ENCODE measurements at regions not wholly inside any gene's neighbourhood (a gene's known extent, or its start where the extent isn't known, plus 50 kb on each side); places are given as distances from the start of the nearest gene placed in this dataset.

DNA sequence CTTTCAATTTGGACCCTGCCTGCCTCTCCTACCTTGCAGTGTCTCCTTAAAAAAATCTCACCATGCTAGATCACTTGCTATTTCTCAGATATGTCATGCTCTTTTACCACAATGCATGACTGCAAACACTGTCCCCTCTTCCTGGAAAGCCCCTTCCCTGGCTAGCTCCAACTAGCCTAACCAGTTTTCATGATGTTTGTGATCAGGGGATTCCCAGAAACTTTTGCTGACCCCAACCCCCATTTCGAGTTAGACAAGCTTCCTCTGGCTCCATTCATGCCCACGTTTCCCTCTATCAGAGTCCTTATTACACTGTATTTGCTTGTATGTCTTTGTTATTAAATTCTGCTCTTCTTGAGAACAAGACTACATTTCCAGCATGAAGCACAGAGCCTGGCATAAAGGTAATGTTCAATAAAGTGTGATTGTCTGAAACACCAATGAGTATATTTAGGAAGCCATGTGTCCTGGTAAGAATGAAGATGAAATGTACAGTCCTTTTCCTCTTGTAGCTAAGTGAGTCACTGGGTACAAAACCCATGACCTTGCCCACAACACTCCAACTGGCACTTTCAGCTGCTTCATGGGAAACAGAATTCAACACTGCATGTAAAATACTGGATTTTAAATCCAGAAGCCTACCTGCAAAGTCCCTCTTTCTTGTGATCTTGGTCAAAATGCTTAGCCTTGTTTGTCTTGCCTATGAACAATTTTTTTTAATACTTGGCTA lies 62.0 kb upstream of the ATL2 start:
- intact Hi-C loops (cut with DNase I) = no loop called here
- H3K9me3 ChIP-seq = no peaks in the 10 kb centered on the region
- no peaks in the 10 kb centered on the region for H3K27me3 ChIP-seq
- WGBS, 2 donors = 43 to 58% methylated on average over 2 of the region's 2 CpGs
- H3K36me3 ChIP-seq = no peaks in the 10 kb centered on the region
- TF ChIP-seq EP300 (IDR thresholded peaks at IDR 0.05) (no peak), POLR2A (IDR thresholded peaks at IDR 0.05) (no peak), POLR2AphosphoS5 (IDR thresholded peaks at IDR 0.05) (no peak)
- TF ChIP-seq, protein P1, sequence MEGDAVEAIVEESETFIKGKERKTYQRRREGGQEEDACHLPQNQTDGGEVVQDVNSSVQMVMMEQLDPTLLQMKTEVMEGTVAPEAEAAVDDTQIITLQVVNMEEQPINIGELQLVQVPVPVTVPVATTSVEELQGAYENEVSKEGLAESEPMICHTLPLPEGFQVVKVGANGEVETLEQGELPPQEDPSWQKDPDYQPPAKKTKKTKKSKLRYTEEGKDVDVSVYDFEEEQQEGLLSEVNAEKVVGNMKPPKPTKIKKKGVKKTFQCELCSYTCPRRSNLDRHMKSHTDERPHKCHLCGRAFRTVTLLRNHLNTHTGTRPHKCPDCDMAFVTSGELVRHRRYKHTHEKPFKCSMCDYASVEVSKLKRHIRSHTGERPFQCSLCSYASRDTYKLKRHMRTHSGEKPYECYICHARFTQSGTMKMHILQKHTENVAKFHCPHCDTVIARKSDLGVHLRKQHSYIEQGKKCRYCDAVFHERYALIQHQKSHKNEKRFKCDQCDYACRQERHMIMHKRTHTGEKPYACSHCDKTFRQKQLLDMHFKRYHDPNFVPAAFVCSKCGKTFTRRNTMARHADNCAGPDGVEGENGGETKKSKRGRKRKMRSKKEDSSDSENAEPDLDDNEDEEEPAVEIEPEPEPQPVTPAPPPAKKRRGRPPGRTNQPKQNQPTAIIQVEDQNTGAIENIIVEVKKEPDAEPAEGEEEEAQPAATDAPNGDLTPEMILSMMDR (IDR thresholded peaks at IDR 0.05) = no peak
- no peak overlapping the region for H3K4me3 ChIP-seq
- DNase-seq = no peak
- peaks cover 0 to 63% (median 38%) of the 10 kb centered on the region in 4 donors for H3K4me1 ChIP-seq
- H3K27ac ChIP-seq = no peak overlapping the region

DNA sequence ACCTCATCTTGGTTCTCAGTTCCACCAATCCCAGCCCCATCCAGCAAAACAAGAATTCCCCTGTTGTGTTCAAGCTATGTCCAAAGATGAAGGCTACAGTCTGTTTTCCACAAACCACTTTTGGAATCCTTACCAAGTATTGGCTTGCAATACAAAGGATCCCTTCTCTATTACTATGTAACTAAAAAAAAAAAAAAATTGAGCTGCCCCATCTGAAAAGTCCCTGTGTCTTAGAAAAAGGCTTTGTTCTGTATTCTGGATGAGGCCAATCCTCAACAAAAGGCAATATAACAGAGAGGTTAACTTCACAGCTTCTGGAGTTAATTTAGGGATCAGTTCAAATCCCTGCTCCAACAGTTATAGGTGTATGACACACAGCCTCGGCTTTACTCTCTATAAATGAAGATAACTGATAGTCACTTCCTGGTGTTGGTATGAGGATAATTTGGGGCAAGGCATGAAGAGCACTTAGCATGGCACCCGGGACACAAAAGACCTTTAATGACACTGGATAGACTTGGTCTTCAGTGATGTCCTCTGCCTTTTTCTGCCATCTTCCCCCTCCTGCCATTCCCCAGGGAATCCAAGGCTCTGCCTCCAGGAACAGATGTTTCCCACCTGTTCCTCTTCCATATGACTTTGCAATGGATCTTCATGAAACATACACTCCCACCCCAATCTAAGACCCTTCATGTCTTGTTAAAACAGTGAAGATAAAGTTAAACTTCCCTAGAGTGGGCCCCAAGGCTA lies 61.2 kb upstream of the ATL2 start:
- no peak overlapping the region for H3K27ac ChIP-seq
- WGBS, 2 donors = 57 to 71% methylated on average over 2 of the region's 2 CpGs
- H3K4me3 ChIP-seq = no peak overlapping the region
- no peaks in the 10 kb centered on the region for H3K36me3 ChIP-seq
- DNase-seq = no peak
- no peaks in the 10 kb centered on the region for H3K9me3 ChIP-seq
- intact Hi-C loops (cut with DNase I) = no loop called here
- H3K27me3 ChIP-seq = no peaks in the 10 kb centered on the region
- TF ChIP-seq EP300 (IDR thresholded peaks at IDR 0.05) (no peak), POLR2A (IDR thresholded peaks at IDR 0.05) (no peak), POLR2AphosphoS5 (IDR thresholded peaks at IDR 0.05) (no peak)
- TF ChIP-seq, protein P1 (IDR thresholded peaks at IDR 0.05) = no peak
- H3K4me1 ChIP-seq = peaks cover 0 to 60% (median 32%) of the 10 kb centered on the region in 4 donors

DNA sequence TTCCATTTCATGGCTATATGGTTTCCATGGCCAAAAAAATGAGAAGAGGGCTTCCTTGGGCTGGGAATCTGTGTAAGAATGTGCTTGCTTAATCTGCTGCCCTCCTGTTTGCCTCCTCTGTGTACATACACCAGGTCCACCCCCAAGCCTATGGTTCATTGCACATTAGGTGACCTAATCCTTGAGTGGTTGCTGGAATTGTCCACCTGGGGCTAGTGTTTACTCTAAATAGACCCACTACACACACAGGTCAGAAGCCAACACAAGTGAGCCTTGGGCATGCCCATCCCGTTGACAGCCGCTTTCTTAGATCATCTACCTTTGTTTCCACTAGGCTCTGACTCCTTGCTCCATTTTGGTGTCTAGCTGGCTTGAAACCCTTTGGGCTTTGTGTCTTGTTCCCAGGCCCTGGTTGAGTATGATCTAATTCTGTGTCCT lies 59.2 kb upstream of the ATL2 start:
- WGBS, 2 donors = 92 to 95% methylated on average over 2 of the region's 2 CpGs
- peaks cover 0 to 47% (median 14%) of the 10 kb centered on the region in 4 donors for H3K4me1 ChIP-seq

DNA sequence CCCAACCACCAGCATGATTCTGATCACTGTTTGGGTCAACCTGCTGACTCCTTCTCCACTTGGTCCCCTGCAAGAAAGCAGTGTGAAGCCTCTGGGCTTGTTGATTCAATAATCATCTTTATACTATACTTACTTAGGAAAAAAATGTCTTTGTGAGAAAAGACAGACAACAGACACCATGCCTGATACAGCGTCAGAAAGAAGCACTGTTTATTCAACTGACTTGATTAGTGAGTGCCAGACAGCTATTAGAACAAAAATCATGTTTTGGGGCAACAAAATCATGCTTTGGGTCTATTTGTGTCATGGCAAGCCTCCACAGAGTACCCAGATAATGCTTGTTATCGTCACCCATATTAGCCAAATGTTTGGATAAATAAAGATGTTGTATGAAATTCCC lies 58.7 kb upstream of the ATL2 start:
- TF ChIP-seq POLR2A (IDR thresholded peaks at IDR 0.05) = no peak
- no peak for TF ChIP-seq EP300 (IDR thresholded peaks at IDR 0.05)
- TF ChIP-seq POLR2AphosphoS5 (IDR thresholded peaks at IDR 0.05) = no peak
- TF ChIP-seq, protein P1 (IDR thresholded peaks at IDR 0.05) = no peak
- no peaks in the 10 kb centered on the region for H3K9me3 ChIP-seq
- 88 to 89% methylated on average over 2 of the region's 2 CpGs for WGBS, 2 donors
- intact Hi-C loops (cut with DNase I) = no loop called here
- peaks cover 0 to 43% (median 12%) of the 10 kb centered on the region in 4 donors for H3K4me1 ChIP-seq
- H3K27ac ChIP-seq = no peak overlapping the region
- no peaks in the 10 kb centered on the region for H3K27me3 ChIP-seq
- H3K36me3 ChIP-seq = no peaks in the 10 kb centered on the region
- no peak overlapping the region for H3K4me3 ChIP-seq
- no peak for DNase-seq

More for the DNA sequence above, 59.2 kb upstream of the ATL2 start:
- DNase-seq = no peak
- no peak for TF ChIP-seq EP300 (IDR thresholded peaks at IDR 0.05)
- TF ChIP-seq POLR2A (IDR thresholded peaks at IDR 0.05) = no peak
- TF ChIP-seq, protein P1 (IDR thresholded peaks at IDR 0.05) = no peak
- no peak for TF ChIP-seq POLR2AphosphoS5 (IDR thresholded peaks at IDR 0.05)
- Histone ChIP-seq H3K9me3 (no peaks in the 10 kb centered on the region), H3K36me3 (no peaks in the 10 kb centered on the region), H3K4me3 (no peak overlapping the region), H3K27ac (no peak overlapping the region), H3K27me3 (no peaks in the 10 kb centered on the region)
- intact Hi-C loops (cut with DNase I) = no loop called here

All from sigmoid colon (tissue), 6 donors.